ENCODE measurements at regions not wholly inside any gene's neighbourhood (a gene's known extent, or its start where the extent isn't known, plus 50 kb on each side); places are given as distances from the start of the nearest gene placed in this dataset.

DNA sequence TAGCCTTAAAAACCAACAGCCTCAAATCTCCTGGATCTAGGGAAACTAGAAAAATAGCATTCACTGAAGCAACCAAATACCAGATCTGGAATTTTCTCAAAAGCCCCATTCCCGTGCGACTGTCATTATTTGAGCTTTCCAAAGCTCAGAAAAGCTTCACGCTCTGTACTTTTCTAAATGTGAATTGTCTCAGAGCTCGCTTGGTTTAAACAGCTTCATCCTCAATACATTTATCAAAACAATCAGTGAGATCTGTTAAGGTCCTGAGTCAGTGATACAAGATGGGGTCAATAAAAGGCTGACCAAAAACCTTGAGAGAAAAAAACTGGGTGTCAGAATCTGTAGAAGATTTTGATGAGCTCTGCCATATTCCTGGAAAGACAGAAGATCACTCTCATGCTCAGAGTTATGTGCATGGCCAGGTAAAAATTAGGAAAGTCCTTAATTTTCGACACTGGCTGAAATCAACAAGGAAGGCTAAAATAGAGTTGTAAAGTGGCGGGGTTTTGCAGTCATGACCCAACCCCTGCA lies 60.2 kb upstream of the VPREB1 start:
- H3K4me1 ChIP-seq (replicated peaks in 1 of 4; ENCODE audit: control insufficient read depth in 3 of 4, insufficient read depth in 4 of 4, low read length in 3 of 4), result no peaks in the 10 kb centered on the region
- H4K91ac ChIP-seq (replicated peaks; ENCODE audit: insufficient read length, low read length), result no peak overlapping the region
- no peak overlapping the region for H2BK15ac ChIP-seq (ENCODE audit: low read length)
- H2AK5ac ChIP-seq (ENCODE audit: low read depth, low read length), result no peak overlapping the region
- H3K14ac ChIP-seq (ENCODE audit: insufficient read length), result no peak overlapping the region
- H3K4me2 ChIP-seq (ENCODE audit: insufficient read depth in 1 of 2, low read depth in 2 of 2, low read length in 2 of 2), result no peak overlapping the region
- ChIA-PET POLR2A (ENCODE audit: partially characterized antibody) (no interaction called here), CTCF (ENCODE audit: partially characterized antibody) (interaction anchor here (0.9 to 8.7 kb wide), 9 partner anchors 12 to 138 kb away, joined by 3 to 91 read pairs (median 7); no protein-coding TSS in a partner anchor)
- H2BK5ac ChIP-seq (ENCODE audit: low read depth, low read length), result no peak overlapping the region
- no peak overlapping the region for H2BK12ac ChIP-seq (ENCODE audit: low read depth, low read length)
- TF ChIP-seq RAD21 (IDR thresholded peaks at IDR 0.05 in 1 of 2, conservative IDR thresholded peaks at IDR 0.05 in 1 of 2; ENCODE audit: low read depth in 2 of 2, low read length in 2 of 2) (no peak), SUZ12 (IDR thresholded peaks at IDR 0.05; ENCODE audit: low read length) (peak; percentile 22; the same call in 1 of the 2 replicates), RBBP5 (IDR thresholded peaks at IDR 0.05; ENCODE audit: borderline replicate concordance, low read depth, low read length) (no peak), EZH2 (IDR thresholded peaks at IDR 0.05; ENCODE audit: low read depth, low read length, severe bottlenecking) (peak; percentile 53), EP300 (IDR thresholded peaks at IDR 0.05; ENCODE audit: borderline replicate concordance in 1 of 2, low read depth in 2 of 2, low read length in 2 of 2) (no peak), ZNF274 (IDR thresholded peaks at IDR 0.05; ENCODE audit: borderline replicate concordance, extremely low read depth, low read length) (no peak), KDM5A (IDR thresholded peaks at IDR 0.05; ENCODE audit: low read length) (no peak), SIN3A (conservative IDR thresholded peaks at IDR 0.05 in 1 of 2, IDR thresholded peaks at IDR 0.05 in 1 of 2; ENCODE audit: low read depth in 1 of 2, low read length in 2 of 2) (no peak)
- H3K18ac ChIP-seq (ENCODE audit: extremely low read depth, low read length), result no peak overlapping the region
- no peak overlapping the region for H2AFZ ChIP-seq (ENCODE audit: low read length)
- no peak overlapping the region for H3K4ac ChIP-seq (replicated peaks; ENCODE audit: insufficient read length, low read depth, low read length)
- no peak overlapping the region for H3K23ac ChIP-seq (ENCODE audit: insufficient read length)
- no peak overlapping the region for H3K27ac ChIP-seq (ENCODE audit: low read depth, low read length)
- no peak overlapping the region for H2BK20ac ChIP-seq (ENCODE audit: low read length)
- no peak overlapping the region for H3K9ac ChIP-seq (replicated peaks in 1 of 4; ENCODE audit: extremely low read depth in 1 of 4, low read depth in 3 of 4, low read length in 3 of 4)
- peaks cover 0 to 18% of the 10 kb centered on the region in 2 experiments; a peak in 2 of 4 replicates for H3K9me3 ChIP-seq (ENCODE audit: insufficient read depth in 2 of 2, low read depth in 1 of 2, low read length in 1 of 2)
- peaks cover 5 to 23% of the 10 kb centered on the region in 2 experiments for H4K20me1 ChIP-seq (replicated peaks in 1 of 2; ENCODE audit: control insufficient read depth in 1 of 2, insufficient read depth in 2 of 2, low read length in 2 of 2)
- H4K5ac ChIP-seq (ENCODE audit: insufficient read length, low read depth, low read length), result no peak overlapping the region
- no peaks in the 10 kb centered on the region for H3K36me3 ChIP-seq (ENCODE audit: control insufficient read depth in 2 of 4, insufficient read depth in 4 of 4, low read length in 3 of 4)
- no peak overlapping the region for H3K4me3 ChIP-seq (ENCODE audit: extremely low read depth in 1 of 4, insufficient read depth in 2 of 4, low read depth in 3 of 4, low read length in 4 of 4)
- H3K23me2 ChIP-seq (ENCODE audit: low read depth, low read length), result no peaks in the 10 kb centered on the region
- no peaks in the 10 kb centered on the region for H3K79me2 ChIP-seq (ENCODE audit: control insufficient read depth in 1 of 2, insufficient read depth in 2 of 2, low read length in 2 of 2)
- H4K8ac ChIP-seq (ENCODE audit: extremely low read depth, insufficient read depth, low read length), result no peak overlapping the region
- DNase-seq (ENCODE audit: low read depth in 1 of 2, low spot score in 2 of 2) (no peak), FAIRE-seq (no peak)
- no peaks in the 10 kb centered on the region for H3K79me1 ChIP-seq (ENCODE audit: low read depth, low read length)
- peaks cover 80 to 95% (median 92%) of the 10 kb centered on the region in 4 experiments for H3K27me3 ChIP-seq (replicated peaks in 1 of 4; ENCODE audit: control insufficient read depth in 3 of 4, extremely low read depth in 1 of 4, insufficient read depth in 3 of 4, low read length in 3 of 4)
- WGBS, 2 experiments (ENCODE audit: extremely low coverage in 1 of 2, insufficient coverage in 1 of 2, insufficient read length in 1 of 2, insufficient replicate concordance in 2 of 2, low coverage in 1 of 2, low lambda C conversion rate in 2 of 2, missing lambda C conversion rate in 1 of 2), result 67% methylated on average over 6 of the region's 6 CpGs; no CpG with 5 or more reads in 1 of the 2 experiments
- no peak overlapping the region for H3K56ac ChIP-seq (replicated peaks; ENCODE audit: insufficient read length, low read depth, low read length)
- no peak overlapping the region for H2BK120ac ChIP-seq (replicated peaks; ENCODE audit: low read depth, low read length)
